DOHH2 (cell line): ENCODE measurements at regions not wholly inside any gene's neighbourhood (a gene's known extent, or its start where the extent isn't known, plus 50 kb on each side); places are given as distances from the start of the nearest gene placed in this dataset.

Experiments
- H3F3A ChIP-seq: fragments of 200-600 bp; sonication (generic), shearing (Covaris generic); 2 replicates; pipeline ENCODE4 v1.6.0; 2016; ENCODE audit warnings: antibody characterized with exemption, mild to moderate bottlenecking; ENCODE audit not compliant: control insufficient read depth, insufficient read depth
- H3K27ac ChIP-seq: fragments of 200-600 bp; sonication (generic); 2 replicates; pipeline ENCODE4 v1.5.1; 2014; ENCODE audit warnings: low read depth, mild to moderate bottlenecking, low read length, moderate library complexity
- H3K27me3 ChIP-seq: fragments of 200-600 bp; sonication (generic); 2 replicates; pipeline ENCODE4 v1.6.1; 2014; ENCODE audit warnings: mild to moderate bottlenecking, low read length, mixed read lengths; ENCODE audit not compliant: control insufficient read depth
- H3K36me3 ChIP-seq: fragments of 200-600 bp; sonication (generic); 2 replicates; pipeline ENCODE4 v1.6.1; 2014; ENCODE audit warnings: mild to moderate bottlenecking, low read length, moderate library complexity, mixed read lengths; ENCODE audit not compliant: control insufficient read depth
- H3K4me1 ChIP-seq: fragments of 200-600 bp; sonication (generic); 2 replicates; pipeline ENCODE4 v1.6.1; 2014; ENCODE audit warnings: mild to moderate bottlenecking, low read length, mixed read lengths; ENCODE audit not compliant: control insufficient read depth
- H3K4me2 ChIP-seq: fragments of 200-600 bp; sonication (generic); 2 replicates; pipeline ENCODE4 v1.6.0; 2014; ENCODE audit warnings: mild to moderate bottlenecking, low read length, moderate library complexity
- H3K4me3 ChIP-seq: fragments of 200-600 bp; sonication (generic); 2 replicates; pipeline ENCODE4 v1.5.1; 2014; ENCODE audit warnings: mild to moderate bottlenecking, low read length, mixed read lengths
- H3K79me2 ChIP-seq: fragments of 200-600 bp; sonication (generic); 2 replicates; pipeline ENCODE4 v1.6.1; 2014; ENCODE audit warnings: mild to moderate bottlenecking, low read length, mixed read lengths; ENCODE audit not compliant: control insufficient read depth
- H3K9me2 ChIP-seq: fragments of 200-600 bp; sonication (generic); replicated peaks from 2 replicates; pipeline ENCODE4 v1.6.1; 2014; ENCODE audit warnings: mild to moderate bottlenecking, low read length, mixed read lengths; ENCODE audit not compliant: control insufficient read depth
- H3K9me3 ChIP-seq: fragments of 200-600 bp; sonication (generic); 2 replicates; pipeline ENCODE4 v1.6.1; 2014; ENCODE audit warnings: antibody characterized with exemption, low read length, mixed read lengths; ENCODE audit not compliant: control insufficient read depth, insufficient read depth
- H4K20me1 ChIP-seq: fragments of 200-600 bp; sonication (generic); 2 replicates; pipeline ENCODE4 v1.6.0; 2014; ENCODE audit warnings: low read depth, mild to moderate bottlenecking, antibody characterized with exemption, low read length, moderate library complexity; ENCODE audit not compliant: control insufficient read depth, insufficient read depth
- CTCF ChIP-seq: fragments of 200-600 bp; sonication (generic); IDR thresholded peaks from one replicate; pipeline ENCODE4 v1.5.1; 2014; ENCODE audit warnings: antibody characterized with exemption, mild to moderate bottlenecking, low read depth, low read length; ENCODE audit not compliant: poor library complexity, severe bottlenecking
- EZH2phosphoT487 ChIP-seq: fragments of 200-600 bp; sonication (generic); IDR thresholded peaks from 2 replicates; pipeline ENCODE4 v1.6.1; 2017; ENCODE audit warnings: borderline replicate concordance, mild to moderate bottlenecking, antibody characterized with exemption, low read length, moderate library complexity, mixed read lengths

- Histone ChIP-seq H3K4me3 (no peak overlapping the region), H3K36me3 (no peaks in the 10 kb centered on the region), H3K27me3 (no peaks in the 10 kb centered on the region), H3K9me2 (no peaks in the 10 kb centered on the region), H4K20me1 (no peaks in the 10 kb centered on the region), H3K4me1 (no peaks in the 10 kb centered on the region), H3K27ac (no peak overlapping the region), H3F3A (no peaks in the 10 kb centered on the region), H3K79me2 (no peaks in the 10 kb centered on the region), H3K9me3 (no peaks in the 10 kb centered on the region), H3K4me2 (no peak overlapping the region)
- TF ChIP-seq CTCF (no peak), EZH2phosphoT487 (no peak)
Observed at GRCh38 chr2:126241411-126241810, 414.5 kb upstream of the GYPC start.

- H4K20me1 ChIP-seq = no peaks in the 10 kb centered on the region
- H3K79me2 ChIP-seq = no peaks in the 10 kb centered on the region
- H3F3A ChIP-seq = no peaks in the 10 kb centered on the region
- no peaks in the 10 kb centered on the region for H3K4me1 ChIP-seq
- no peak overlapping the region for H3K27ac ChIP-seq
- H3K9me3 ChIP-seq = no peaks in the 10 kb centered on the region
- H3K9me2 ChIP-seq = no peaks in the 10 kb centered on the region
- no peaks in the 10 kb centered on the region for H3K36me3 ChIP-seq
- TF ChIP-seq CTCF = peak; percentile 60
- TF ChIP-seq EZH2phosphoT487 = no peak
- no peak overlapping the region for H3K4me3 ChIP-seq
- H3K4me2 ChIP-seq = no peak overlapping the region
- H3K27me3 ChIP-seq = peaks cover 6% of the 10 kb centered on the region; the same call in 1 of the 2 replicates
Observed at GRCh38 chr2:126244937-126245336, 411.0 kb upstream of the GYPC start.

- Histone ChIP-seq H3K4me1 (no peaks in the 10 kb centered on the region), H4K20me1 (no peaks in the 10 kb centered on the region), H3F3A (no peaks in the 10 kb centered on the region), H3K27ac (no peak overlapping the region), H3K36me3 (no peaks in the 10 kb centered on the region), H3K27me3 (no peaks in the 10 kb centered on the region), H3K79me2 (no peaks in the 10 kb centered on the region), H3K4me2 (no peak overlapping the region), H3K9me3 (no peaks in the 10 kb centered on the region), H3K4me3 (no peak overlapping the region), H3K9me2 (no peaks in the 10 kb centered on the region)
- TF ChIP-seq EZH2phosphoT487 = no peak
- TF ChIP-seq CTCF = no peak
Observed at GRCh38 chr2:126253669-126254068, 402.3 kb upstream of the GYPC start.

GRCh38 chr2:126264625-126265024 is 391.3 kb upstream of the GYPC start:
- no peaks in the 10 kb centered on the region for H4K20me1 ChIP-seq
- TF ChIP-seq CTCF = no peak
- TF ChIP-seq EZH2phosphoT487 = no peak

More at GRCh38 chr2:126264625-126265024, 391.3 kb upstream of the GYPC start:
- H3K4me1 ChIP-seq = no peaks in the 10 kb centered on the region
- H3K9me2 ChIP-seq = no peaks in the 10 kb centered on the region
- H3K4me2 ChIP-seq = no peak overlapping the region
- H3K36me3 ChIP-seq = no peaks in the 10 kb centered on the region
- H3K4me3 ChIP-seq = no peak overlapping the region
- H3K27ac ChIP-seq = no peak overlapping the region
- no peaks in the 10 kb centered on the region for H3F3A ChIP-seq
- H3K9me3 ChIP-seq = no peaks in the 10 kb centered on the region
- no peaks in the 10 kb centered on the region for H3K27me3 ChIP-seq
- H3K79me2 ChIP-seq = no peaks in the 10 kb centered on the region
